WTC11 (cell line): ENCODE measurements at regions not wholly inside any gene's neighbourhood (a gene's known extent, or its start where the extent isn't known, plus 50 kb on each side); places are given as distances from the start of the nearest gene placed in this dataset.
"Not testable (repeated sequence)": the region's sequence is repeated elsewhere in the genome, so short reads cannot be mapped to it uniquely, and the experiment has no call there.

ENCODE experiments used
- ATAC-seq: fragments of 200-7000 bp; cut with Tn5 transposase; 2 replicates; pipeline ENCODE4 v1.10.0; 2021; ENCODE audit warnings: mild to moderate bottlenecking, moderate library complexity
- CTCF ChIA-PET: fragments of 300-600 bp; sonication (Branson Sonifier 250); formaldehyde crosslinking; loops from one replicate; lab custom pipeline; 2021; ENCODE audit warnings: antibody characterized with exemption; lab: Charles Lee
- POLR2A ChIA-PET: fragments of 350-600 bp; sonication (Branson Sonifier 250); formaldehyde crosslinking; loops from one replicate; lab custom pipeline; 2021; ENCODE audit warnings: antibody characterized with exemption; lab: Charles Lee
- DNase-seq: peaks from one replicate; pipeline ENCODE4 v3.0.0; 2021; ENCODE audit warnings: low spot score
- H3K27ac Mint-ChIP-seq: 2 replicates; pipeline ENCODE4 v1.8.0; 2021; ENCODE audit warnings: mixed read lengths
- H3K27me3 Mint-ChIP-seq: 2 replicates; pipeline ENCODE4 v1.8.0; 2021; ENCODE audit warnings: low read depth, mild to moderate bottlenecking, moderate library complexity, mixed read lengths
- H3K36me3 Mint-ChIP-seq: 2 replicates; pipeline ENCODE4 v1.8.0; 2021; ENCODE audit warnings: mixed read lengths
- H3K4me1 Mint-ChIP-seq: 2 replicates; pipeline ENCODE4 v1.8.0; 2022; ENCODE audit warnings: mixed read lengths
- H3K4me3 Mint-ChIP-seq: 2 replicates; pipeline ENCODE4 v1.8.0; 2021; ENCODE audit warnings: mild to moderate bottlenecking, moderate library complexity, mixed read lengths
- H3K9me3 Mint-ChIP-seq: 2 replicates; pipeline ENCODE4 v1.8.0; 2021; ENCODE audit warnings: mixed read lengths
- FOXK1 ChIP-seq: sonication (generic); formaldehyde crosslinking; IDR thresholded peaks from 2 replicates; pipeline ENCODE4 v1.8.0; 2022; ENCODE audit warnings: mild to moderate bottlenecking, moderate library complexity, missing genetic modification reagents
- FOXP1 ChIP-seq: sonication (generic); formaldehyde crosslinking; IDR thresholded peaks from 2 replicates; pipeline ENCODE4 v1.8.0; 2022; ENCODE audit warnings: missing genetic modification reagents, mild to moderate bottlenecking, moderate library complexity, borderline replicate concordance
- HMGA2 ChIP-seq: fragments of 250-450 bp; sonication (Bioruptor Pico); IDR thresholded peaks from 2 replicates; pipeline ENCODE4 v1.4.0; 2021; ENCODE audit warnings: mild to moderate bottlenecking, moderate library complexity
- IRF1 ChIP-seq: sonication (generic); formaldehyde crosslinking; IDR thresholded peaks from 2 replicates; pipeline ENCODE4 v1.8.0; 2023; ENCODE audit warnings: missing genetic modification reagents
- NFATC4 ChIP-seq: fragments of 250-450 bp; sonication (Bioruptor Pico); IDR thresholded peaks from 2 replicates; pipeline ENCODE4 v1.9.0; 2021; ENCODE audit warnings: mild to moderate bottlenecking
- NR2C2 ChIP-seq: sonication (generic); formaldehyde crosslinking; IDR thresholded peaks from 2 replicates; pipeline ENCODE4 v1.8.0; 2022; ENCODE audit warnings: mild to moderate bottlenecking, missing genetic modification reagents
- SP1 ChIP-seq: sonication (generic); formaldehyde crosslinking; conservative IDR thresholded peaks from 2 replicates; pipeline ENCODE4 v1.8.1; 2022; ENCODE audit warnings: missing genetic modification reagents
- TEAD1 ChIP-seq: sonication (generic); formaldehyde crosslinking; IDR thresholded peaks from 2 replicates; pipeline ENCODE4 v1.8.0; 2022; ENCODE audit warnings: mild to moderate bottlenecking, missing genetic modification reagents
- ZNF138 ChIP-seq: sonication (generic); formaldehyde crosslinking; conservative IDR thresholded peaks from 2 replicates; pipeline ENCODE4 v1.8.1; 2022; ENCODE audit warnings: mild to moderate bottlenecking, moderate library complexity, missing genetic modification reagents
- TF ChIP-seq, protein P1 (sequence below): sonication (generic); formaldehyde crosslinking; IDR thresholded peaks from 2 replicates; pipeline ENCODE4 v1.8.1; 2023; ENCODE audit warnings: mild to moderate bottlenecking, missing genetic modification reagents

DNA sequence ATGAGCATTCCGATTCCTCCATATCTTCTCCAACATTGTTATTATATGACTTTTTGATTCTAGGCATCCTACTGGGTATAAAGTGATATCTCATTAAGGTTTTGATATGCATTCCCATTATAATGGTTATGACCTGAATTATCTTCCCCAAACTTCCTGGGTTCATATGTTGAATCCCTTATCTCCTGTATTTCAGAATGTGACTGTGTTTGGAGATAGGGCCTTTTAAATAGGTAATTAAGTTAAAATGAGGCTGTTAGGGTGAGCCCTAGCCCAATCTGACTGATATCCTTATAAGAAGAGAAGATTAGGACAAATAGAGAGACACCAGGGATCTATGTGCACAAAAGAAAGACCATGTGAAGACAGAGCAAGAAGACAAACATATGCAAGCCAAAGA is 96.9 kb upstream of the PMCH start:
- Mint-ChIP-seq H3K27me3 (no peaks in the 10 kb centered on the region), H3K27ac (no peak overlapping the region), H3K36me3 (peaks cover 8% of the 10 kb centered on the region), H3K9me3 (peaks cover 27% of the 10 kb centered on the region), H3K4me1 (no peaks in the 10 kb centered on the region), H3K4me3 (no peak overlapping the region)
- DNase-seq (no peak), ATAC-seq (no peak)
- ChIA-PET POLR2A (interaction anchor here (0.5 kb wide), 1 partner anchor 17 kb away, joined by 4 read pairs; no protein-coding TSS in a partner anchor), CTCF (no interaction called here)
- TF ChIP-seq FOXP1 (CRISPR knock-in tag) (no peak), TEAD1 (no peak), NR2C2 (CRISPR knock-in tag) (no peak)

DNA sequence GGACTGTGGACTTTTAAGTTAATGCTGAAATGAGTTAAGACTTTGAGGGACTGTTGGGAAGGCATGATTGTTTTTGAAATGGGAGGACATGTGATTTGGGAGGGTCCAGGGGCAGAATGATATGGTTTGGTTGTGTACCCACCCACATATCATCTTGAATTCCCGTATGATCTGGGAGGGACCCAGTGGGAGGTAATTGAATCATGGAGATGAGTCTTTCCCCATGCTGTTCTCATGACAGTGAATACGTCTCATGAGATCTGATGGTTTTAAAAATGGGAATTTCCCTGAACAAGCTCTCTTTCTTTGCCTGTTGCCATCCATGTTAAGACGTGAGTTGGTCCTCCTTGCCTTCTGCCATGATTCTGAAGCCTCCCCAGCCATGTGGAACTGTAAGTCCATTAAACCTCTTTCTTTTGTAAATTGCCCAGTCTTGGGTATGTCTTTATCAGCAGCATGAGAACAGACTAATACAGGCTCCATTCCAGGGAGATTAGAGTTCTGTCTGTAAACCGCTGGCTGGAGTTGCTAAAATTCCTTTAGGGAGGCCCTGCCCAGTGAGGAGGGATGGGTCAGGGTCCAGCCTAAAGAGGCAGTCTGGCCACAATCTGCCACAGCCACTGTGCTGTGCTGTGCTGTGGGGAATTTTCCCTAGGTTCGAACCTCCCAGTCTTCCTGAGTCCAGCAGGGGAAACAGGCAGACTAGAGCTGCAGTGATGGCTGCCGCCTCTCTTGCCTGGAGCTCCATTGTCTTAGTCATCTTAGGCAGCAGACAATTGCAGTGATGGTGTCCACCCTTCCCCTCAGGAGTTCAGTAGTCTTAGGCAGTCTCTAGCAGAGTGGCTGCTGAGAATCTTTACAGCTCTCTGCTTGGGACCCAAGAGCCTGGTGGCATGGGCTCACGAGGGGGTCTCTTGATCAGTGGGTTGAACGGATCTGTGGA is 94.1 kb upstream of the PMCH start:
- ATAC-seq: not testable (repeated sequence)
- CTCF ChIA-PET: interaction anchor here (1.4 kb wide), 1 partner anchor 9 kb away, joined by 4 read pairs; no protein-coding TSS in a partner anchor
- peaks cover 40% of the 10 kb centered on the region for H3K9me3 Mint-ChIP-seq

DNA sequence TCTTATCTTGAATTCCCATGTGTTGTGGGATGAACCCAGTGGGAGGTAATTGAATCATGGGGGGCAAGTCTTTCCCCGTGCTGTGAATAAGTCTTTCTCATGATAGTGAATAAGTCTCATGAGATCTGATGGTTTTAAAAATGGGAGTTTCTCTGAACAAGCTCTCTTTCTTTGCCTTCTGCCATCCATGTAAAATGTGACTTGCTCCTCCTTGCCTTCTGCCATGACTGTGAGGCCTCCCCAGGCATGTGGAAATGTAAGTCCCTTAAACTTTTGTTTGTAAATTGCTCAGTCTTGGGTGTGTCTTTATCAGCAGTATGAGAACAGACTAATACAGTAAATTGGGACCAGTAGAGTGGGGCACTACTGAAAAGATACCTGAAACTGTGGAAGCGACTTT is 92.1 kb upstream of the PMCH start:
- POLR2A ChIA-PET: not testable (repeated sequence)

More for the DNA sequence above, 94.1 kb upstream of the PMCH start:
- not testable (repeated sequence) for H3K27ac Mint-ChIP-seq, H3K4me3 Mint-ChIP-seq, DNase-seq, H3K36me3 Mint-ChIP-seq, H3K4me1 Mint-ChIP-seq, H3K27me3 Mint-ChIP-seq
- POLR2A ChIA-PET: interaction anchor here (0.6 kb wide), 1 partner anchor 613 kb away, joined by 4 read pairs; no protein-coding TSS in a partner anchor

GRCh38 chr12:102281231-102281630 is 83.6 kb upstream of the PMCH start:
- CTCF ChIA-PET: no interaction called here
- TF ChIP-seq ZNF138 (no peak), FOXK1 (no peak), TEAD1 (no peak), SP1 (CRISPR knock-in tag) (no peak), IRF1 (CRISPR knock-in tag) (no peak), HMGA2 (CRISPR knock-in tag) (no peak), NFATC4 (no peak)
- TF ChIP-seq, protein P1, sequence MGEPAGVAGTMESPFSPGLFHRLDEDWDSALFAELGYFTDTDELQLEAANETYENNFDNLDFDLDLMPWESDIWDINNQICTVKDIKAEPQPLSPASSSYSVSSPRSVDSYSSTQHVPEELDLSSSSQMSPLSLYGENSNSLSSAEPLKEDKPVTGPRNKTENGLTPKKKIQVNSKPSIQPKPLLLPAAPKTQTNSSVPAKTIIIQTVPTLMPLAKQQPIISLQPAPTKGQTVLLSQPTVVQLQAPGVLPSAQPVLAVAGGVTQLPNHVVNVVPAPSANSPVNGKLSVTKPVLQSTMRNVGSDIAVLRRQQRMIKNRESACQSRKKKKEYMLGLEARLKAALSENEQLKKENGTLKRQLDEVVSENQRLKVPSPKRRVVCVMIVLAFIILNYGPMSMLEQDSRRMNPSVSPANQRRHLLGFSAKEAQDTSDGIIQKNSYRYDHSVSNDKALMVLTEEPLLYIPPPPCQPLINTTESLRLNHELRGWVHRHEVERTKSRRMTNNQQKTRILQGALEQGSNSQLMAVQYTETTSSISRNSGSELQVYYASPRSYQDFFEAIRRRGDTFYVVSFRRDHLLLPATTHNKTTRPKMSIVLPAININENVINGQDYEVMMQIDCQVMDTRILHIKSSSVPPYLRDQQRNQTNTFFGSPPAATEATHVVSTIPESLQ (CRISPR knock-in tag): no peak
- Mint-ChIP-seq H3K27me3 (no peaks in the 10 kb centered on the region), H3K4me3 (no peak overlapping the region), H3K4me1 (no peaks in the 10 kb centered on the region), H3K9me3 (peaks cover 23% of the 10 kb centered on the region), H3K36me3 (no peaks in the 10 kb centered on the region; the same call in 1 of the 2 replicates), H3K27ac (no peak overlapping the region)
- ATAC-seq: no peak
- POLR2A ChIA-PET: no interaction called here
- no peak for DNase-seq

More for the DNA sequence above, 92.1 kb upstream of the PMCH start:
- DNase-seq, H3K27ac Mint-ChIP-seq, H3K27me3 Mint-ChIP-seq, H3K36me3 Mint-ChIP-seq, H3K4me3 Mint-ChIP-seq, CTCF ChIA-PET, ATAC-seq, H3K4me1 Mint-ChIP-seq: not testable (repeated sequence)
- H3K9me3 Mint-ChIP-seq: peaks cover 39% of the 10 kb centered on the region

GRCh38 chr12:102255687-102256086 is 58.1 kb upstream of the PMCH start:
- DNase-seq, POLR2A ChIA-PET, H3K4me1 Mint-ChIP-seq, H3K4me3 Mint-ChIP-seq, H3K36me3 Mint-ChIP-seq, ATAC-seq, H3K27ac Mint-ChIP-seq, H3K27me3 Mint-ChIP-seq, CTCF ChIA-PET: not testable (repeated sequence)
- H3K9me3 Mint-ChIP-seq: peaks cover 24% of the 10 kb centered on the region

DNA sequence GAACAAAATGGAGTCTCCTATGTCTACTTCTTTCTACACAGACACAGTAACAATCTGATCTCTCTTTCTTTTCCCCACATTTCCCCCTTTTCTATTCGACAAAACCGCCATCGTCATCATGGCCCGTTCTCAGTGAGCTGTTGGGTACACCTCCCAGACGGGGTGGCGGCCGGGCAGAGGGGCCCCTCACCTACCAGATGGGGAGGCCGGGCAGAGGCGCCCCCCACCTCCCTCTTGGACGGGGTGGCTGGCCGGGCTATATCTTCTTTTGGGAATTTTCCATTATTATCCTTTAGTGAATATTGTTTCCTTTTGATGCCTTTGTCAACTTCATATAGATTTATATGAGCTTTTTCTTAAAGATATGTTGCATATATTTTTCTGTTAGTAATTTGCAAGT is 53.4 kb upstream of the PMCH start:
- ATAC-seq, H3K36me3 Mint-ChIP-seq, H3K27ac Mint-ChIP-seq, CTCF ChIA-PET, H3K4me3 Mint-ChIP-seq, POLR2A ChIA-PET, H3K27me3 Mint-ChIP-seq, DNase-seq, H3K4me1 Mint-ChIP-seq: not testable (repeated sequence)
- H3K9me3 Mint-ChIP-seq: peaks cover 24% of the 10 kb centered on the region
